ENCODE measurements at regions not wholly inside any gene's neighbourhood (a gene's known extent, or its start where the extent isn't known, plus 50 kb on each side); places are given as distances from the start of the nearest gene placed in this dataset.
"Not testable (repeated sequence)": the region's sequence is repeated elsewhere in the genome, so short reads cannot be mapped to it uniquely, and the experiment has no call there.

DNA sequence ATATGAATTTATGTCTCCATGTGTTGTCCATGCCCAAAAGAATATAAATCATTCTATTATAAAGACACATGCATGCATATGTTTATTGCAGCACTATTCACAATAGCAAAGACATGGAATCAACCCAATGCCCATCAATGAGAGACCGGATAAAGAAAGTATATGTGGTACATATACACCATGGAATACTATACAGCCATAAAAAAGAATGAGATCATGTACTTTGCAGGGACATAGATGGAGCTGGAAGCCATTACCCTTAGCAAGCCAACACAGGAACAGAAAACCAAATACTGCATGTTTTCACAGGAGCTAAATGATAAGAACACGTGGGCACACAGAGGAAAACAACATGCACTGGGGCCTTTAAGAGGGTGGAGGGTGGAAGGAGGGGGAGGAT, 639.1 kb downstream of the GATA3 start:
- TF ChIP-seq POLR2AphosphoS5 (IDR thresholded peaks at IDR 0.05; ENCODE audit: low read depth, low read length); POLR2A (IDR thresholded peaks at IDR 0.05; ENCODE audit: borderline replicate concordance, extremely low read depth, insufficient read depth, insufficient read length); EZH2 (IDR thresholded peaks at IDR 0.05); YY1 (IDR thresholded peaks at IDR 0.05; ENCODE audit: extremely low read depth, insufficient replicate concordance, low read depth, low read length); EGR1 (IDR thresholded peaks at IDR 0.05; ENCODE audit: low read depth); CBX3 (IDR thresholded peaks at IDR 0.05; ENCODE audit: low read depth); ZNF274 (IDR thresholded peaks at IDR 0.05; ENCODE audit: low read depth, low read length); TCF7L2 (IDR thresholded peaks at IDR 0.05; ENCODE audit: borderline replicate concordance, extremely low read depth, insufficient read depth, insufficient read length); ZFX (IDR thresholded peaks at IDR 0.05); EZH2phosphoT487 (IDR thresholded peaks at IDR 0.05; ENCODE audit: borderline replicate concordance): not testable (repeated sequence)
- TF ChIP-seq, protein P1, sequence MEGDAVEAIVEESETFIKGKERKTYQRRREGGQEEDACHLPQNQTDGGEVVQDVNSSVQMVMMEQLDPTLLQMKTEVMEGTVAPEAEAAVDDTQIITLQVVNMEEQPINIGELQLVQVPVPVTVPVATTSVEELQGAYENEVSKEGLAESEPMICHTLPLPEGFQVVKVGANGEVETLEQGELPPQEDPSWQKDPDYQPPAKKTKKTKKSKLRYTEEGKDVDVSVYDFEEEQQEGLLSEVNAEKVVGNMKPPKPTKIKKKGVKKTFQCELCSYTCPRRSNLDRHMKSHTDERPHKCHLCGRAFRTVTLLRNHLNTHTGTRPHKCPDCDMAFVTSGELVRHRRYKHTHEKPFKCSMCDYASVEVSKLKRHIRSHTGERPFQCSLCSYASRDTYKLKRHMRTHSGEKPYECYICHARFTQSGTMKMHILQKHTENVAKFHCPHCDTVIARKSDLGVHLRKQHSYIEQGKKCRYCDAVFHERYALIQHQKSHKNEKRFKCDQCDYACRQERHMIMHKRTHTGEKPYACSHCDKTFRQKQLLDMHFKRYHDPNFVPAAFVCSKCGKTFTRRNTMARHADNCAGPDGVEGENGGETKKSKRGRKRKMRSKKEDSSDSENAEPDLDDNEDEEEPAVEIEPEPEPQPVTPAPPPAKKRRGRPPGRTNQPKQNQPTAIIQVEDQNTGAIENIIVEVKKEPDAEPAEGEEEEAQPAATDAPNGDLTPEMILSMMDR (IDR thresholded peaks at IDR 0.05 in 2 of 3, conservative IDR thresholded peaks at IDR 0.05 in 1 of 3; ENCODE audit: borderline replicate concordance in 1 of 3, insufficient read depth in 1 of 3, low read depth in 2 of 3, low read length in 2 of 3) = not testable (repeated sequence)
- TF ChIP-seq, protein P2, sequence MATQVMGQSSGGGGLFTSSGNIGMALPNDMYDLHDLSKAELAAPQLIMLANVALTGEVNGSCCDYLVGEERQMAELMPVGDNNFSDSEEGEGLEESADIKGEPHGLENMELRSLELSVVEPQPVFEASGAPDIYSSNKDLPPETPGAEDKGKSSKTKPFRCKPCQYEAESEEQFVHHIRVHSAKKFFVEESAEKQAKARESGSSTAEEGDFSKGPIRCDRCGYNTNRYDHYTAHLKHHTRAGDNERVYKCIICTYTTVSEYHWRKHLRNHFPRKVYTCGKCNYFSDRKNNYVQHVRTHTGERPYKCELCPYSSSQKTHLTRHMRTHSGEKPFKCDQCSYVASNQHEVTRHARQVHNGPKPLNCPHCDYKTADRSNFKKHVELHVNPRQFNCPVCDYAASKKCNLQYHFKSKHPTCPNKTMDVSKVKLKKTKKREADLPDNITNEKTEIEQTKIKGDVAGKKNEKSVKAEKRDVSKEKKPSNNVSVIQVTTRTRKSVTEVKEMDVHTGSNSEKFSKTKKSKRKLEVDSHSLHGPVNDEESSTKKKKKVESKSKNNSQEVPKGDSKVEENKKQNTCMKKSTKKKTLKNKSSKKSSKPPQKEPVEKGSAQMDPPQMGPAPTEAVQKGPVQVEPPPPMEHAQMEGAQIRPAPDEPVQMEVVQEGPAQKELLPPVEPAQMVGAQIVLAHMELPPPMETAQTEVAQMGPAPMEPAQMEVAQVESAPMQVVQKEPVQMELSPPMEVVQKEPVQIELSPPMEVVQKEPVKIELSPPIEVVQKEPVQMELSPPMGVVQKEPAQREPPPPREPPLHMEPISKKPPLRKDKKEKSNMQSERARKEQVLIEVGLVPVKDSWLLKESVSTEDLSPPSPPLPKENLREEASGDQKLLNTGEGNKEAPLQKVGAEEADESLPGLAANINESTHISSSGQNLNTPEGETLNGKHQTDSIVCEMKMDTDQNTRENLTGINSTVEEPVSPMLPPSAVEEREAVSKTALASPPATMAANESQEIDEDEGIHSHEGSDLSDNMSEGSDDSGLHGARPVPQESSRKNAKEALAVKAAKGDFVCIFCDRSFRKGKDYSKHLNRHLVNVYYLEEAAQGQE (IDR thresholded peaks at IDR 0.05; ENCODE audit: low read depth) = not testable (repeated sequence)
- TF ChIP-seq, protein P3, sequence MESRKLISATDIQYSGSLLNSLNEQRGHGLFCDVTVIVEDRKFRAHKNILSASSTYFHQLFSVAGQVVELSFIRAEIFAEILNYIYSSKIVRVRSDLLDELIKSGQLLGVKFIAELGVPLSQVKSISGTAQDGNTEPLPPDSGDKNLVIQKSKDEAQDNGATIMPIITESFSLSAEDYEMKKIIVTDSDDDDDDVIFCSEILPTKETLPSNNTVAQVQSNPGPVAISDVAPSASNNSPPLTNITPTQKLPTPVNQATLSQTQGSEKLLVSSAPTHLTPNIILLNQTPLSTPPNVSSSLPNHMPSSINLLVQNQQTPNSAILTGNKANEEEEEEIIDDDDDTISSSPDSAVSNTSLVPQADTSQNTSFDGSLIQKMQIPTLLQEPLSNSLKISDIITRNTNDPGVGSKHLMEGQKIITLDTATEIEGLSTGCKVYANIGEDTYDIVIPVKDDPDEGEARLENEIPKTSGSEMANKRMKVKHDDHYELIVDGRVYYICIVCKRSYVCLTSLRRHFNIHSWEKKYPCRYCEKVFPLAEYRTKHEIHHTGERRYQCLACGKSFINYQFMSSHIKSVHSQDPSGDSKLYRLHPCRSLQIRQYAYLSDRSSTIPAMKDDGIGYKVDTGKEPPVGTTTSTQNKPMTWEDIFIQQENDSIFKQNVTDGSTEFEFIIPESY (IDR thresholded peaks at IDR 0.05; ENCODE audit: extremely low read depth, insufficient replicate concordance, low read length) = not testable (repeated sequence)

Measured in HCT116 (cell line).